SK-N-SH (cell line): ENCODE measurements at regions not wholly inside any gene's neighbourhood (a gene's known extent, or its start where the extent isn't known, plus 50 kb on each side); places are given as distances from the start of the nearest gene placed in this dataset.

Experiments used
- CHD2 ChIP-seq: fragments of 150-350 bp; IDR thresholded peaks from 2 replicates; pipeline ENCODE4 v1.6.1; 2018; ENCODE audit warnings: low read length; ENCODE audit not compliant: partially characterized antibody
- EZH2phosphoT487 ChIP-seq: fragments of 200-600 bp; sonication (generic); IDR thresholded peaks from 2 replicates; pipeline ENCODE4 v1.6.1; 2017; ENCODE audit warnings: low read depth, mixed run types, mild to moderate bottlenecking, antibody characterized with exemption, moderate library complexity, borderline replicate concordance
- PBX3 ChIP-seq: IDR thresholded peaks from 2 replicates; pipeline ENCODE4; 2012
- POLR2AphosphoS5 ChIP-seq: IDR thresholded peaks from 2 replicates; pipeline ENCODE4 v1.6.1; 2012; ENCODE audit warnings: low read depth, low read length
- SIN3A ChIP-seq: IDR thresholded peaks from 2 replicates; pipeline ENCODE4 v1.6.1; 2012; ENCODE audit warnings: low read depth, mild to moderate bottlenecking, low read length, moderate library complexity, borderline replicate concordance
- TAF1 ChIP-seq: IDR thresholded peaks from 2 replicates; pipeline ENCODE4 v1.6.1; 2012; ENCODE audit warnings: low read depth, mild to moderate bottlenecking, low read length, moderate library complexity, borderline replicate concordance
- USF2 ChIP-seq: fragments of 150-350 bp; IDR thresholded peaks from 2 replicates; pipeline ENCODE4 v1.6.1; 2017; ENCODE audit warnings: antibody characterized with exemption, low read length, low read depth, borderline replicate concordance
- TF ChIP-seq, protein P1 (sequence below): fragments of 200-600 bp; sonication (generic); IDR thresholded peaks from 2 replicates; pipeline ENCODE4 v1.6.1; 2017; ENCODE audit warnings: antibody characterized with exemption, mild to moderate bottlenecking, moderate library complexity
- TF ChIP-seq, protein P2 (sequence below): IDR thresholded peaks from 2 replicates; pipeline ENCODE4 v1.4.0; 2012; ENCODE audit warnings: low read depth

DNA sequence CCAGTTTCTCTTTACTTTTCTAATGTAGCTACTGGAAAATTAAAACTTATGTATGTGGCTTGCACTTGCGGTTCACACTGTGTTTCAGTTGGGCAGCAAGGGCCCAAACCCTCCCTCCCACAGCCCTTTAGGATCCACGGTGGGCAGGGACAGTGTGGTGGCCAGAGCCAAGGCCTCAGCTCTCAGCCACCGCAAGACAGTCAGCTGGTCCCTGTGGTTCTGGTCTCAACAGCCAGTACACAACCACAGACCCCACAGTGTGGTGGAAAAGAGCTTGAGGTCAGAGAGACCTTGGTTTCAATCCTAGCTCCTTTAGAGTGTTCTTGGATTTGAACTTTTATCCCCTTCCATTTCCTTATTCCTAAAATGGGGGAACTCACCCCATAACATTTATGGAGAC lies 153.0 kb upstream of the SMIM23 start:
- TF ChIP-seq, protein P1, sequence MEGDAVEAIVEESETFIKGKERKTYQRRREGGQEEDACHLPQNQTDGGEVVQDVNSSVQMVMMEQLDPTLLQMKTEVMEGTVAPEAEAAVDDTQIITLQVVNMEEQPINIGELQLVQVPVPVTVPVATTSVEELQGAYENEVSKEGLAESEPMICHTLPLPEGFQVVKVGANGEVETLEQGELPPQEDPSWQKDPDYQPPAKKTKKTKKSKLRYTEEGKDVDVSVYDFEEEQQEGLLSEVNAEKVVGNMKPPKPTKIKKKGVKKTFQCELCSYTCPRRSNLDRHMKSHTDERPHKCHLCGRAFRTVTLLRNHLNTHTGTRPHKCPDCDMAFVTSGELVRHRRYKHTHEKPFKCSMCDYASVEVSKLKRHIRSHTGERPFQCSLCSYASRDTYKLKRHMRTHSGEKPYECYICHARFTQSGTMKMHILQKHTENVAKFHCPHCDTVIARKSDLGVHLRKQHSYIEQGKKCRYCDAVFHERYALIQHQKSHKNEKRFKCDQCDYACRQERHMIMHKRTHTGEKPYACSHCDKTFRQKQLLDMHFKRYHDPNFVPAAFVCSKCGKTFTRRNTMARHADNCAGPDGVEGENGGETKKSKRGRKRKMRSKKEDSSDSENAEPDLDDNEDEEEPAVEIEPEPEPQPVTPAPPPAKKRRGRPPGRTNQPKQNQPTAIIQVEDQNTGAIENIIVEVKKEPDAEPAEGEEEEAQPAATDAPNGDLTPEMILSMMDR, result no peak
- TF ChIP-seq PBX3 (no peak), USF2 (no peak), EZH2phosphoT487 (no peak), CHD2 (no peak), POLR2AphosphoS5 (no peak), TAF1 (no peak), SIN3A (no peak)
- TF ChIP-seq, protein P2, sequence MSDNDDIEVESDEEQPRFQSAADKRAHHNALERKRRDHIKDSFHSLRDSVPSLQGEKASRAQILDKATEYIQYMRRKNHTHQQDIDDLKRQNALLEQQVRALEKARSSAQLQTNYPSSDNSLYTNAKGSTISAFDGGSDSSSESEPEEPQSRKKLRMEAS, result no peak
